GM23338 (cell line): ENCODE measurements at regions not wholly inside any gene's neighbourhood (a gene's known extent, or its start where the extent isn't known, plus 50 kb on each side); places are given as distances from the start of the nearest gene placed in this dataset.

Experiments used
- ATAC-seq: fragments of 200-7000 bp; cut with Tn5 transposase; 3 replicates; pipeline ENCODE4 v1.9.1; 2020
- DNase-seq: peaks from one replicate; pipeline ENCODE4 v3.0.0-alpha.2; 2015; ENCODE audit warnings: low spot score
- H2AFZ ChIP-seq: fragments of 200-600 bp; sonication (generic); 2 replicates; pipeline ENCODE4 v1.8.0; 2016; ENCODE audit warnings: antibody characterized with exemption, mild to moderate bottlenecking, moderate library complexity
- H3F3A ChIP-seq: fragments of 200-600 bp; sonication (generic); replicated peaks from 2 replicates; pipeline ENCODE4 v1.8.0; 2017; ENCODE audit warnings: antibody characterized with exemption, mixed run types, low read depth
- H3K27ac ChIP-seq: fragments of 200-600 bp; sonication (generic); 2 replicates; pipeline ENCODE4 v1.6.1; 2016; ENCODE audit warnings: low read depth
- H3K27me3 ChIP-seq: fragments of 200-600 bp; sonication (generic); 2 replicates; pipeline ENCODE4 v1.8.0; 2016; ENCODE audit warnings: mild to moderate bottlenecking, mixed run types, moderate library complexity; ENCODE audit not compliant: insufficient read depth
- H3K36me3 ChIP-seq: fragments of 200-600 bp; sonication (generic); 2 replicates; pipeline ENCODE4 v1.8.0; 2016; ENCODE audit warnings: mild to moderate bottlenecking; ENCODE audit not compliant: insufficient read depth
- H3K4me1 ChIP-seq: fragments of 200-600 bp; sonication (generic); 2 replicates; pipeline ENCODE4 v1.8.0; 2016; ENCODE audit warnings: mild to moderate bottlenecking, moderate library complexity; ENCODE audit not compliant: insufficient read depth
- H3K4me2 ChIP-seq: fragments of 200-600 bp; sonication (generic); 2 replicates; pipeline ENCODE4 v1.7.1; 2017; ENCODE audit warnings: mixed run types
- H3K4me3 ChIP-seq: fragments of 200-600 bp; sonication (generic); 2 replicates; pipeline ENCODE4 v1.6.1; 2016; ENCODE audit warnings: mixed run types
- H3K79me2 ChIP-seq: fragments of 200-600 bp; sonication (generic); replicated peaks from 2 replicates; pipeline ENCODE4 v1.8.0; 2017; ENCODE audit warnings: mild to moderate bottlenecking; ENCODE audit not compliant: insufficient read depth
- H3K9me2 ChIP-seq: fragments of 200-600 bp; sonication (generic); 2 replicates; pipeline ENCODE4 v1.8.0; 2017; ENCODE audit not compliant: insufficient read depth
- H4K20me1 ChIP-seq: fragments of 200-600 bp; sonication (generic); replicated peaks from 2 replicates; pipeline ENCODE4 v1.8.0; 2017; ENCODE audit warnings: mild to moderate bottlenecking; ENCODE audit not compliant: insufficient read depth
- H3K27ac Mint-ChIP-seq: 2 replicates; pipeline ENCODE4 v1.8.0; 2020; ENCODE audit warnings: inconsistent platforms, mild to moderate bottlenecking, moderate library complexity, mixed read lengths
- H3K27me3 Mint-ChIP-seq: 3 replicates; pipeline ENCODE4 v1.8.0; 2022; ENCODE audit warnings: low read depth, mild to moderate bottlenecking, moderate library complexity, mixed read lengths, inconsistent platforms; ENCODE audit not compliant: insufficient read depth, poor library complexity
- H3K36me3 Mint-ChIP-seq: 3 replicates; pipeline ENCODE4 v1.8.0; 2021; ENCODE audit warnings: low read depth, mild to moderate bottlenecking, inconsistent platforms, moderate library complexity, mixed read lengths
- H3K4me1 Mint-ChIP-seq: 3 replicates; pipeline ENCODE4 v1.8.0; 2020; ENCODE audit warnings: mild to moderate bottlenecking, inconsistent platforms, mixed read lengths
- H3K4me3 Mint-ChIP-seq: 3 replicates; pipeline ENCODE4 v1.8.0; 2021; ENCODE audit warnings: moderate library complexity, mild to moderate bottlenecking, inconsistent platforms, mixed read lengths
- H3K9me3 Mint-ChIP-seq: 3 replicates; pipeline ENCODE4 v1.8.0; 2020; ENCODE audit warnings: moderate library complexity, mild to moderate bottlenecking, inconsistent platforms, mixed read lengths
- CREB1 ChIP-seq: fragments of 250-450 bp; sonication (Bioruptor Pico); IDR thresholded peaks from 2 replicates; pipeline ENCODE4 v1.5.0; 2020; ENCODE audit warnings: low read depth, mild to moderate bottlenecking, moderate library complexity
- EZH2 ChIP-seq: fragments of 200-600 bp; sonication (generic); IDR thresholded peaks from one replicate; pipeline ENCODE4 v1.8.0; 2017; ENCODE audit warnings: antibody characterized with exemption, mild to moderate bottlenecking, low read depth; ENCODE audit not compliant: unreplicated experiment
- EZH2phosphoT487 ChIP-seq: fragments of 200-600 bp; sonication (generic); IDR thresholded peaks from one replicate; pipeline ENCODE4 v1.8.1; 2018; ENCODE audit warnings: antibody characterized with exemption; ENCODE audit not compliant: unreplicated experiment
- JUNB ChIP-seq: IDR thresholded peaks from one replicate; pipeline ENCODE4 v1.6.1; 2016; ENCODE audit warnings: antibody characterized with exemption; ENCODE audit not compliant: unreplicated experiment
- NANOG ChIP-seq: IDR thresholded peaks from 2 replicates; pipeline ENCODE4 v1.6.1; 2016; ENCODE audit warnings: antibody characterized with exemption, borderline replicate concordance
- POLR2AphosphoS5 ChIP-seq: IDR thresholded peaks from 2 replicates; pipeline ENCODE4 v1.6.1; 2016; ENCODE audit warnings: antibody characterized with exemption, low read depth
- STAT1 ChIP-seq: IDR thresholded peaks from one replicate; pipeline ENCODE4 v1.6.1; 2016; ENCODE audit warnings: antibody characterized with exemption; ENCODE audit not compliant: unreplicated experiment
- ZNF114 ChIP-seq: fragments of 250-450 bp; sonication (Bioruptor Pico); IDR thresholded peaks from 2 replicates; pipeline ENCODE4 v1.5.0; 2020; ENCODE audit warnings: mild to moderate bottlenecking, moderate library complexity
- ZNF331 ChIP-seq: fragments of 250-450 bp; sonication (Bioruptor Pico); IDR thresholded peaks from 2 replicates; pipeline ENCODE4 v1.5.0; 2020; ENCODE audit warnings: low read depth, mild to moderate bottlenecking, moderate library complexity
- TF ChIP-seq, protein P1 (sequence below): IDR thresholded peaks from one replicate; pipeline ENCODE4 v1.6.1; 2018; ENCODE audit warnings: antibody characterized with exemption; ENCODE audit not compliant: unreplicated experiment
- TF ChIP-seq, protein P2 (sequence below): fragments of 250-450 bp; sonication (Bioruptor Pico); IDR thresholded peaks from 2 replicates; pipeline ENCODE4 v1.5.0; 2020; ENCODE audit warnings: mild to moderate bottlenecking, moderate library complexity
- TF ChIP-seq, protein P3 (sequence below): IDR thresholded peaks from 2 replicates; pipeline ENCODE4 v1.6.1; 2016; ENCODE audit warnings: antibody characterized with exemption
- TF ChIP-seq, protein P4 (sequence below), 2 experiments: fragments of 200-600 bp in 1 of 2; sonication (generic) in 1 of 2; conservative IDR thresholded peaks; 2 replicates each; pipeline versions ENCODE4 v1.5.1 to v1.6.1; 2016 to 2017; ENCODE audit warnings: antibody characterized with exemption in 2 of 2, low read depth in 2 of 2, mild to moderate bottlenecking in 2 of 2, moderate library complexity in 1 of 2

DNA sequence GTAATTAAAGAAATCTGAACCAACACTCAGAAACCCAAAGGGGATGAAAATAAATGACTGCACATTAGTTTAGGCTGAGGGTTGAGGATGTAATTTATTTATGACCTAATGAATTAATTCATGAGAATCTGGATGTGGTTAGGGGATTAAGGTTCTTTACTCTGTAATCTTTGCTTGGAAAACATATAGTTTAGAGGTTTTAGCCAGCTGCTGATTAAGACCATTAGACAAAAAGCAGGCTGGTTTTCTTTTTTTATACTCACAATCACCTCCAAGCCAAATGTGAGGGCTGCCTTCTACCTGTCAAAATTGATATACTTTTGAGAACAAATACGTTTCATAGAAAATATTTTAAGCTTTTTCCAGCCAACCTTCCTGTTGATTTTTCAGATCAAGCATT is 2705.8 kb downstream of the PCDH7 start:
- Histone ChIP-seq H3K4me1 (no peaks in the 10 kb centered on the region), H3K27ac (no peak overlapping the region), H2AFZ (no peak overlapping the region), H3K9me2 (no peaks in the 10 kb centered on the region), H3K4me2 (no peak overlapping the region), H3F3A (no peaks in the 10 kb centered on the region), H3K4me3 (no peak overlapping the region), H4K20me1 (no peaks in the 10 kb centered on the region), H3K36me3 (no peaks in the 10 kb centered on the region), H3K27me3 (no peaks in the 10 kb centered on the region), H3K79me2 (no peaks in the 10 kb centered on the region)
- no peaks in the 10 kb centered on the region for H3K4me1 Mint-ChIP-seq
- H3K4me3 Mint-ChIP-seq: no peak overlapping the region
- no peak for DNase-seq
- H3K36me3 Mint-ChIP-seq: no peaks in the 10 kb centered on the region
- H3K27me3 Mint-ChIP-seq: no peaks in the 10 kb centered on the region
- no peak for ATAC-seq
- no peak overlapping the region for H3K27ac Mint-ChIP-seq
- TF ChIP-seq JUNB (no peak), CREB1 (CRISPR knock-in tag) (no peak), ZNF114 (CRISPR knock-in tag) (no peak), NANOG (no peak), ZNF331 (CRISPR knock-in tag) (no peak), EZH2 (no peak), EZH2phosphoT487 (no peak), POLR2AphosphoS5 (no peak), STAT1 (no peak)
- TF ChIP-seq, protein P1, sequence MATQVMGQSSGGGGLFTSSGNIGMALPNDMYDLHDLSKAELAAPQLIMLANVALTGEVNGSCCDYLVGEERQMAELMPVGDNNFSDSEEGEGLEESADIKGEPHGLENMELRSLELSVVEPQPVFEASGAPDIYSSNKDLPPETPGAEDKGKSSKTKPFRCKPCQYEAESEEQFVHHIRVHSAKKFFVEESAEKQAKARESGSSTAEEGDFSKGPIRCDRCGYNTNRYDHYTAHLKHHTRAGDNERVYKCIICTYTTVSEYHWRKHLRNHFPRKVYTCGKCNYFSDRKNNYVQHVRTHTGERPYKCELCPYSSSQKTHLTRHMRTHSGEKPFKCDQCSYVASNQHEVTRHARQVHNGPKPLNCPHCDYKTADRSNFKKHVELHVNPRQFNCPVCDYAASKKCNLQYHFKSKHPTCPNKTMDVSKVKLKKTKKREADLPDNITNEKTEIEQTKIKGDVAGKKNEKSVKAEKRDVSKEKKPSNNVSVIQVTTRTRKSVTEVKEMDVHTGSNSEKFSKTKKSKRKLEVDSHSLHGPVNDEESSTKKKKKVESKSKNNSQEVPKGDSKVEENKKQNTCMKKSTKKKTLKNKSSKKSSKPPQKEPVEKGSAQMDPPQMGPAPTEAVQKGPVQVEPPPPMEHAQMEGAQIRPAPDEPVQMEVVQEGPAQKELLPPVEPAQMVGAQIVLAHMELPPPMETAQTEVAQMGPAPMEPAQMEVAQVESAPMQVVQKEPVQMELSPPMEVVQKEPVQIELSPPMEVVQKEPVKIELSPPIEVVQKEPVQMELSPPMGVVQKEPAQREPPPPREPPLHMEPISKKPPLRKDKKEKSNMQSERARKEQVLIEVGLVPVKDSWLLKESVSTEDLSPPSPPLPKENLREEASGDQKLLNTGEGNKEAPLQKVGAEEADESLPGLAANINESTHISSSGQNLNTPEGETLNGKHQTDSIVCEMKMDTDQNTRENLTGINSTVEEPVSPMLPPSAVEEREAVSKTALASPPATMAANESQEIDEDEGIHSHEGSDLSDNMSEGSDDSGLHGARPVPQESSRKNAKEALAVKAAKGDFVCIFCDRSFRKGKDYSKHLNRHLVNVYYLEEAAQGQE: no peak
- TF ChIP-seq, protein P2, sequence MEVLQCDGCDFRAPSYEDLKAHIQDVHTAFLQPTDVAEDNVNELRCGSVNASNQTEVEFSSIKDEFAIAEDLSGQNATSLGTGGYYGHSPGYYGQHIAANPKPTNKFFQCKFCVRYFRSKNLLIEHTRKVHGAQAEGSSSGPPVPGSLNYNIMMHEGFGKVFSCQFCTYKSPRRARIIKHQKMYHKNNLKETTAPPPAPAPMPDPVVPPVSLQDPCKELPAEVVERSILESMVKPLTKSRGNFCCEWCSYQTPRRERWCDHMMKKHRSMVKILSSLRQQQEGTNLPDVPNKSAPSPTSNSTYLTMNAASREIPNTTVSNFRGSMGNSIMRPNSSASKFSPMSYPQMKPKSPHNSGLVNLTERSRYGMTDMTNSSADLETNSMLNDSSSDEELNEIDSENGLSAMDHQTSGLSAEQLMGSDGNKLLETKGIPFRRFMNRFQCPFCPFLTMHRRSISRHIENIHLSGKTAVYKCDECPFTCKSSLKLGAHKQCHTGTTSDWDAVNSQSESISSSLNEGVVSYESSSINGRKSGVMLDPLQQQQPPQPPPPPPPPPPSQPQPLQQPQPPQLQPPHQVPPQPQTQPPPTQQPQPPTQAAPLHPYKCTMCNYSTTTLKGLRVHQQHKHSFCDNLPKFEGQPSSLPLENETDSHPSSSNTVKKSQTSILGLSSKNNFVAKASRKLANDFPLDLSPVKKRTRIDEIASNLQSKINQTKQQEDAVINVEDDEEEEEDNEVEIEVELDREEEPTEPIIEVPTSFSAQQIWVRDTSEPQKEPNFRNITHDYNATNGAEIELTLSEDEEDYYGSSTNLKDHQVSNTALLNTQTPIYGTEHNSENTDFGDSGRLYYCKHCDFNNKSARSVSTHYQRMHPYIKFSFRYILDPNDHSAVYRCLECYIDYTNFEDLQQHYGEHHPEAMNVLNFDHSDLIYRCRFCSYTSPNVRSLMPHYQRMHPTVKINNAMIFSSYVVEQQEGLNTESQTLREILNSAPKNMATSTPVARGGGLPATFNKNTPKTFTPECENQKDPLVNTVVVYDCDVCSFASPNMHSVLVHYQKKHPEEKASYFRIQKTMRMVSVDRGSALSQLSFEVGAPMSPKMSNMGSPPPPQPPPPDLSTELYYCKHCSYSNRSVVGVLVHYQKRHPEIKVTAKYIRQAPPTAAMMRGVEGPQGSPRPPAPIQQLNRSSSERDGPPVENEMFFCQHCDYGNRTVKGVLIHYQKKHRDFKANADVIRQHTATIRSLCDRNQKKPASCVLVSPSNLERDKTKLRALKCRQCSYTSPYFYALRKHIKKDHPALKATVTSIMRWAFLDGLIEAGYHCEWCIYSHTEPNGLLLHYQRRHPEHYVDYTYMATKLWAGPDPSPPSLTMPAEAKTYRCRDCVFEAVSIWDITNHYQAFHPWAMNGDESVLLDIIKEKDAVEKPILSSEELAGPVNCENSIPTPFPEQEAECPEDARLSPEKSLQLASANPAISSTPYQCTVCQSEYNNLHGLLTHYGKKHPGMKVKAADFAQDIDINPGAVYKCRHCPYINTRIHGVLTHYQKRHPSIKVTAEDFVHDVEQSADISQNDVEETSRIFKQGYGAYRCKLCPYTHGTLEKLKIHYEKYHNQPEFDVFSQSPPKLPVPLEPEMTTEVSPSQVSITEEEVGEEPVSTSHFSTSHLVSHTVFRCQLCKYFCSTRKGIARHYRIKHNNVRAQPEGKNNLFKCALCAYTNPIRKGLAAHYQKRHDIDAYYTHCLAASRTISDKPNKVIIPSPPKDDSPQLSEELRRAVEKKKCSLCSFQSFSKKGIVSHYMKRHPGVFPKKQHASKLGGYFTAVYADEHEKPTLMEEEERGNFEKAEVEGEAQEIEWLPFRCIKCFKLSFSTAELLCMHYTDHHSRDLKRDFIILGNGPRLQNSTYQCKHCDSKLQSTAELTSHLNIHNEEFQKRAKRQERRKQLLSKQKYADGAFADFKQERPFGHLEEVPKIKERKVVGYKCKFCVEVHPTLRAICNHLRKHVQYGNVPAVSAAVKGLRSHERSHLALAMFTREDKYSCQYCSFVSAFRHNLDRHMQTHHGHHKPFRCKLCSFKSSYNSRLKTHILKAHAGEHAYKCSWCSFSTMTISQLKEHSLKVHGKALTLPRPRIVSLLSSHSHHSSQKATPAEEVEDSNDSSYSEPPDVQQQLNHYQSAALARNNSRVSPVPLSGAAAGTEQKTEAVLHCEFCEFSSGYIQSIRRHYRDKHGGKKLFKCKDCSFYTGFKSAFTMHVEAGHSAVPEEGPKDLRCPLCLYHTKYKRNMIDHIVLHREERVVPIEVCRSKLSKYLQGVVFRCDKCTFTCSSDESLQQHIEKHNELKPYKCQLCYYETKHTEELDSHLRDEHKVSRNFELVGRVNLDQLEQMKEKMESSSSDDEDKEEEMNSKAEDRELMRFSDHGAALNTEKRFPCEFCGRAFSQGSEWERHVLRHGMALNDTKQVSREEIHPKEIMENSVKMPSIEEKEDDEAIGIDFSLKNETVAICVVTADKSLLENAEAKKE (CRISPR knock-in tag): no peak
- TF ChIP-seq, protein P3, sequence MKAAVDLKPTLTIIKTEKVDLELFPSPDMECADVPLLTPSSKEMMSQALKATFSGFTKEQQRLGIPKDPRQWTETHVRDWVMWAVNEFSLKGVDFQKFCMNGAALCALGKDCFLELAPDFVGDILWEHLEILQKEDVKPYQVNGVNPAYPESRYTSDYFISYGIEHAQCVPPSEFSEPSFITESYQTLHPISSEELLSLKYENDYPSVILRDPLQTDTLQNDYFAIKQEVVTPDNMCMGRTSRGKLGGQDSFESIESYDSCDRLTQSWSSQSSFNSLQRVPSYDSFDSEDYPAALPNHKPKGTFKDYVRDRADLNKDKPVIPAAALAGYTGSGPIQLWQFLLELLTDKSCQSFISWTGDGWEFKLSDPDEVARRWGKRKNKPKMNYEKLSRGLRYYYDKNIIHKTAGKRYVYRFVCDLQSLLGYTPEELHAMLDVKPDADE: no peak
- TF ChIP-seq, protein P4, sequence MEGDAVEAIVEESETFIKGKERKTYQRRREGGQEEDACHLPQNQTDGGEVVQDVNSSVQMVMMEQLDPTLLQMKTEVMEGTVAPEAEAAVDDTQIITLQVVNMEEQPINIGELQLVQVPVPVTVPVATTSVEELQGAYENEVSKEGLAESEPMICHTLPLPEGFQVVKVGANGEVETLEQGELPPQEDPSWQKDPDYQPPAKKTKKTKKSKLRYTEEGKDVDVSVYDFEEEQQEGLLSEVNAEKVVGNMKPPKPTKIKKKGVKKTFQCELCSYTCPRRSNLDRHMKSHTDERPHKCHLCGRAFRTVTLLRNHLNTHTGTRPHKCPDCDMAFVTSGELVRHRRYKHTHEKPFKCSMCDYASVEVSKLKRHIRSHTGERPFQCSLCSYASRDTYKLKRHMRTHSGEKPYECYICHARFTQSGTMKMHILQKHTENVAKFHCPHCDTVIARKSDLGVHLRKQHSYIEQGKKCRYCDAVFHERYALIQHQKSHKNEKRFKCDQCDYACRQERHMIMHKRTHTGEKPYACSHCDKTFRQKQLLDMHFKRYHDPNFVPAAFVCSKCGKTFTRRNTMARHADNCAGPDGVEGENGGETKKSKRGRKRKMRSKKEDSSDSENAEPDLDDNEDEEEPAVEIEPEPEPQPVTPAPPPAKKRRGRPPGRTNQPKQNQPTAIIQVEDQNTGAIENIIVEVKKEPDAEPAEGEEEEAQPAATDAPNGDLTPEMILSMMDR (conservative IDR thresholded peaks at IDR 0.05; ENCODE audit: low read depth in 2 of 2): no peak
- no peaks in the 10 kb centered on the region for H3K9me3 Mint-ChIP-seq
